Cardiac muscle cell (in vitro differentiated cells and primary cell): ENCODE measurements at regions not wholly inside any gene's neighbourhood (a gene's known extent, or its start where the extent isn't known, plus 50 kb on each side); places are given as distances from the start of the nearest gene placed in this dataset.

Experiments used
- DNase-seq, 2 donors: peaks; one replicate each; pipeline versions ENCODE4 v3.0.0 to v3.0.0-alpha.2; 2010 to 2017; ENCODE audit warnings: low read depth in 1 of 2, low spot score in 1 of 2
- H3K27ac ChIP-seq: fragments of 200-600 bp; sonication (generic); 2 replicates; pipeline ENCODE4 v1.5.1; 2016
- H3K27me3 ChIP-seq: fragments of 200-600 bp; sonication (generic); 2 replicates; pipeline ENCODE4 v1.6.0; 2016; ENCODE audit warnings: control low read depth
- H3K36me3 ChIP-seq: fragments of 200-600 bp; sonication (generic); 2 replicates; pipeline ENCODE4 v1.5.1; 2016; ENCODE audit warnings: control low read depth
- H3K4me1 ChIP-seq: fragments of 200-600 bp; sonication (generic); 2 replicates; pipeline ENCODE4 v1.8.1; 2017; ENCODE audit warnings: low read depth, mild to moderate bottlenecking, mixed run types
- H3K4me3 ChIP-seq: fragments of 200-600 bp; sonication (generic); 2 replicates; pipeline ENCODE4 v1.5.1; 2016; ENCODE audit warnings: mild to moderate bottlenecking
- H3K9me3 ChIP-seq: fragments of 200-600 bp; sonication (generic); 2 replicates; pipeline ENCODE4 v1.5.1; 2017; ENCODE audit warnings: low read depth, mild to moderate bottlenecking, control low read depth
- TF ChIP-seq, protein P1 (sequence below): IDR thresholded peaks from 2 replicates; pipeline ENCODE4 v1.5.1; 2012; ENCODE audit warnings: low read depth, mild to moderate bottlenecking, low read length

DNA sequence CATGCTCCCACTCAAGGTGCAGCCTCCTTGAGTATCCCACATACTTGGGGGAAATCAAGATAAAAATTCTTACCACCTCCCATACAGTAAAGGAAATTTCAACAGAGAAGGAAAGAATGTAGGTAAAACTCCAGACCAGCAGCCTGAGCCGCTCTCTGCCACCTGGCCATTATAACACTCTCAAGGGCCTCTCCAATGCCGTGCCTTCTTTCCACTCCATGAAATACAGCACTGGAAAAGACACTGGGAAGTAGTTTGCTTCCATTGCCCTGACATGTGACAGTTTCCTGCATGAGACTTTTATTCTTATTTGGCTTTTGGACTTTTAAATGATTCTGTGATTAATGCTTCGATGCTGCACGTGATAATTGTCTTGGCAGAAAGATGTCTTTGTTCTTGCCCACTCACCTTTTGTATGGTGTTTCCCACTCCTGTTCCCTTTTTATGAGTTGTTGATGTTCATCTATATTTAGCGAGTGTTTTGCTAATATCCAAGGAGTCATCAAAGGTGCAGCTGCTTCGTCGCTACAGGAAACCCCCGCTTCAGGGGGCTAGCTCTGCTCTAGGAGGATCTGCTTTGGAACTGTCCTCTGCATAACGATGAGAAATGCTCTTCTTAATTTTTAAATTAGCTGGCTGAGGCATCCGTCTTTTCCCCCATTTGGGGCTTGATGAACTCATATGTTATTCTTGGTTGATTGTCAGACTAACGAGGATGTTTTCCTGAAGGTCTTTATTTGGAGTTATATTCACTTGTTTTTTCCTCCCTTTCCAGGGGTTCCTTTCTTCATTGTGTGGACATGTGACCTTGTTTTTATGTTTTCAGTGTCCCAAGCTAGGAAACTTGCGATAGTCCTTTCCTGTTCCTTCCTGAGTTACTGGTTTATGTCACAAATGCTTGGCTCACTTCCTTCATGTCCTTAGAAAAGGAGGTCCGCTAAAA lies 179.4 kb downstream of the TXNL1 start:
- TF ChIP-seq, protein P1, sequence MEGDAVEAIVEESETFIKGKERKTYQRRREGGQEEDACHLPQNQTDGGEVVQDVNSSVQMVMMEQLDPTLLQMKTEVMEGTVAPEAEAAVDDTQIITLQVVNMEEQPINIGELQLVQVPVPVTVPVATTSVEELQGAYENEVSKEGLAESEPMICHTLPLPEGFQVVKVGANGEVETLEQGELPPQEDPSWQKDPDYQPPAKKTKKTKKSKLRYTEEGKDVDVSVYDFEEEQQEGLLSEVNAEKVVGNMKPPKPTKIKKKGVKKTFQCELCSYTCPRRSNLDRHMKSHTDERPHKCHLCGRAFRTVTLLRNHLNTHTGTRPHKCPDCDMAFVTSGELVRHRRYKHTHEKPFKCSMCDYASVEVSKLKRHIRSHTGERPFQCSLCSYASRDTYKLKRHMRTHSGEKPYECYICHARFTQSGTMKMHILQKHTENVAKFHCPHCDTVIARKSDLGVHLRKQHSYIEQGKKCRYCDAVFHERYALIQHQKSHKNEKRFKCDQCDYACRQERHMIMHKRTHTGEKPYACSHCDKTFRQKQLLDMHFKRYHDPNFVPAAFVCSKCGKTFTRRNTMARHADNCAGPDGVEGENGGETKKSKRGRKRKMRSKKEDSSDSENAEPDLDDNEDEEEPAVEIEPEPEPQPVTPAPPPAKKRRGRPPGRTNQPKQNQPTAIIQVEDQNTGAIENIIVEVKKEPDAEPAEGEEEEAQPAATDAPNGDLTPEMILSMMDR = no peak
- H3K27ac ChIP-seq = no peak overlapping the region

DNA sequence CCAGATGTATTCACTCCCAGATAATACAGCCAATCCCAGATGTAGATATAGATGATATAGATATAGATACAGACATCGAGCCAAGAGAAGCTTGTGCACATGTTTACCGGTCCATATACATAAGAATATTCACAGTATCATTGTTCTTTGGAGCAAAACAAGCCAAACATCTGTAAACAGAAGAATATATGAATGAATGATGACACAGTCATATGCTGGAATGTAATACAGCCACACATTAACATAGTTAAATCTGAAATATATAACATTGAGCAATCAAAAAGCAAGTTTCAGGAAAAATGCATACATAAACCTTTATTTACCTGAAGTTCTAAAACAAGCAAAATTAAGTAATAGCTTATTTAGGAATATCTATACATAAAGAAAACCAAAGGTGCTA lies 182.5 kb downstream of the TXNL1 start:
- no peak for DNase-seq
- TF ChIP-seq, protein P1 = no peak
- no peaks in the 10 kb centered on the region for H3K27me3 ChIP-seq

More for the DNA sequence above, 179.4 kb downstream of the TXNL1 start:
- H3K4me3 ChIP-seq = no peak overlapping the region
- no peaks in the 10 kb centered on the region for H3K4me1 ChIP-seq
- no peaks in the 10 kb centered on the region for H3K36me3 ChIP-seq
- no peaks in the 10 kb centered on the region for H3K27me3 ChIP-seq
- no peaks in the 10 kb centered on the region for H3K9me3 ChIP-seq
- peak in 1 of 2 donors; percentile 35 for DNase-seq

DNA sequence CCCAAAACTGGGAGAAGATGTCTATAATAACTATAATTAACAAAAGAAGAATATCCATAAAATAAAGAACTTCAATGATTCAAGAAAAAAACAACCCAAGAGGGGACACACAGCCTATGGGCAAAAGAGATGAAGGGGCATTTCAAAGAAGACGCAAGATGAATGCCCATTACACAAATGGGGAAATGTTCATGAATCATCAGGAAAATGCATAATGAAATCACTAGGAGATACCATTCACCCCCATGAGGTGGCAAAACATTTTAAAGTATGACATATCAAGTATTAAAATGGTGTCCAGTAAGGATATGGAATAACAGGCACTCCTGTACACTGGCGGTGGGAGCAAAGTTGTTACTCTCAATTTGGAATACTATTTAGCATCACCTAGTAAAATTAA lies 183.3 kb downstream of the TXNL1 start:
- no peak overlapping the region for H3K4me3 ChIP-seq
- no peaks in the 10 kb centered on the region for H3K36me3 ChIP-seq
- TF ChIP-seq, protein P1 = no peak
- H3K27ac ChIP-seq = no peak overlapping the region
- H3K27me3 ChIP-seq = no peaks in the 10 kb centered on the region
- no peak for DNase-seq
- no peaks in the 10 kb centered on the region for H3K9me3 ChIP-seq
- H3K4me1 ChIP-seq = no peaks in the 10 kb centered on the region

More for the DNA sequence above, 182.5 kb downstream of the TXNL1 start:
- Histone ChIP-seq H3K4me3 (no peak overlapping the region), H3K36me3 (no peaks in the 10 kb centered on the region), H3K27ac (no peak overlapping the region), H3K9me3 (no peaks in the 10 kb centered on the region), H3K4me1 (no peaks in the 10 kb centered on the region)

DNA sequence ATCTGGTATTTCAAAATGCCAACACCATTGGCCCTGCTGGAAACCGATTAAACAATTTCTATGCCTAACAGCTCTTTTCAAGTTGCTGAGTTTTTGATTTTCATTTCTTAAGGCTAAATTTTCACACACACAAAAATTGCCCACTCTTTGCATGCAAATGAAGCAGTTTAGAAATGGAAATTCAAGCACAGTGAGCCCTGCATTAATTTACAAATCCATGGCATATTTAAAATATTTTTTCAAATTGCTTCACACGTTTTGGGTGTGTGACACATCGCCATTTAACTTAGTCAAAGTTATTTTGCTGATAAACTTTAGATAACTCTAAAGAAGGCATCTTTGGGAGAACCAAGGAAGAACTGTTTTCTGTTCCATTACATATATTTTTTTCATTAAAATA lies 184.8 kb downstream of the TXNL1 start:
- H3K9me3 ChIP-seq = no peaks in the 10 kb centered on the region
- TF ChIP-seq, protein P1 = no peak
- no peak for DNase-seq
- H3K4me3 ChIP-seq = no peak overlapping the region
- H3K36me3 ChIP-seq = no peaks in the 10 kb centered on the region
- no peaks in the 10 kb centered on the region for H3K4me1 ChIP-seq
- no peaks in the 10 kb centered on the region for H3K27me3 ChIP-seq
- H3K27ac ChIP-seq = no peak overlapping the region

DNA sequence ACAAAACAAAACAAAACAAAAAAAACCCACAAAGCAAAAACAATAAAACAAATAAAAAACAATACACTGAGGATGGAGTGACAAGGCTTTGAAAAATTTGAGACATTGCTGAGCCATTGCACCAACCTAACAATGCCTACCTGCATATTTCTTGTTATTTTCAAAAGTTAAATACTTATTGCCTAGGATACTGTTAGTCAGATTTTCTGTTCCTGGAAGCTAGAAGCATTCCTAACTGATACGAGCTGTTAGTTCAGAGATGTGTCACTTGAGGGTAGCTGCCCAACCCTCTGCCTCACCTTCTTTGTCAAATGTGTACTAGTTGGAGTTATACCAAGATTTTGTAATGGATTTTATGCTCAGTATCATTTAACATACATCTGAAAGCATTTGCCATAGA lies 187.2 kb downstream of the TXNL1 start:
- Histone ChIP-seq H3K4me1 (no peaks in the 10 kb centered on the region), H3K4me3 (no peak overlapping the region), H3K27me3 (no peaks in the 10 kb centered on the region), H3K27ac (no peak overlapping the region), H3K9me3 (no peaks in the 10 kb centered on the region), H3K36me3 (no peaks in the 10 kb centered on the region)
- TF ChIP-seq, protein P1 = no peak
- no peak for DNase-seq
